Middle frontal gyrus (tissue), 1 donor: ENCODE measurements at regions not wholly inside any gene's neighbourhood (a gene's known extent, or its start where the extent isn't known, plus 50 kb on each side); places are given as distances from the start of the nearest gene placed in this dataset.
"Not testable (repeated sequence)": the region's sequence is repeated elsewhere in the genome, so short reads cannot be mapped to it uniquely, and the experiment has no call there.

Experiments used
- DNase-seq: peaks from one replicate; pipeline ENCODE4 v3.0.0-alpha.2; 2015; ENCODE audit warnings: low spot score; ENCODE audit errors: extremely low spot score

GRCh38 chr5:162956570-162956969 lies 480.8 kb upstream of the CCNG1 start:
- no peak for DNase-seq

DNA sequence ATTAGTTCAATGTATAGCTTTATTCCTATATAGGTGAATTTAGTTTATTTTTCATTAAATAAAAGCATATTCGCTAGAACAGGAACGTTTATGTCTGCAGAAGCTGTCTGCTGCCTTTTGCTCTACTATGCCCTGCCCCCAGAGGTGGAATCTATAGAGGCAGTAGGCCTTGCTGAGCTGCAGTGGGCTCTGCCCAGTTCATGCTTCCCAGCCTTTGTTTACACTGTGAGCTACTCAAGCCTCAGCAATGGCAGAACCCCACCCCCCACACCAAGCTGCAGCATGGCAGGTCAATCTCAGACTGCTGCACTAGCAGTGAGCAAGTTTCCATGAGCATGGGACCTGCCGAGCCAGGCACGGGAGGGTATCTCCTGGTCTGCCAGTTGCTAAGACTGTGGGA lies 473.3 kb upstream of the CCNG1 start:
- not testable (repeated sequence) for DNase-seq

- DNase-seq: no peak
Measured at GRCh38 chr5:162990063-162990462, 447.3 kb upstream of the CCNG1 start.

DNA sequence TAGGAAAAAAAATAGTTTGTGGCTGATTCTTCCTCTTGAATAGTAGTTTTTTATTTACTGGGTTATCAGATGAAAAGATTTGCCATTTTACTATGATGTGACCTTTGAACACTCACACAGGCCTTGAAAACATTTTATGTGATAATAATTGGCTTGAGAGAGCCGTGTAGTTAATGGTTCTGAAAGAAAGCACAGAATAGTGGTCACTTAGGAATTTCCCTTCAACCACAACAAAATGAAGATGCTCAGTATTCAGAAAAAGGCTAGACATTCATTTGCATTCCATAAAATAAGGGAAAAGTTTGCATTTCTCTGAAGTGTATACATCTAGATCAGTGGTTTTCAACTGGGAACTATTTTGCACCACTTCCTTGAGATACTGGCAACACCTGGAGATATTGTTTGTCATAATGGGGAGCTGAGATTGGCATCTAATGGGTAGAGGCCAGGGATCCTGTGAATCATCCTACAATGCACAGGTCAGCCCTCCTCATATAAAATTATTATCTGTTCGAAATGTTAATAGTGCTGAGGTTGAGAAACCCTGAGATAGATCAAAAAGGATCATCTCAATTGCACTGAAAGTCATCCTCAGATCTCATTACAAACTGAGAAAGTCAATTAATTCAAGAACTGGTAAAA lies 446.4 kb upstream of the CCNG1 start:
- DNase-seq: no peak

GRCh38 chr5:162995568-162995967 lies 441.8 kb upstream of the CCNG1 start:
- DNase-seq: no peak

DNA sequence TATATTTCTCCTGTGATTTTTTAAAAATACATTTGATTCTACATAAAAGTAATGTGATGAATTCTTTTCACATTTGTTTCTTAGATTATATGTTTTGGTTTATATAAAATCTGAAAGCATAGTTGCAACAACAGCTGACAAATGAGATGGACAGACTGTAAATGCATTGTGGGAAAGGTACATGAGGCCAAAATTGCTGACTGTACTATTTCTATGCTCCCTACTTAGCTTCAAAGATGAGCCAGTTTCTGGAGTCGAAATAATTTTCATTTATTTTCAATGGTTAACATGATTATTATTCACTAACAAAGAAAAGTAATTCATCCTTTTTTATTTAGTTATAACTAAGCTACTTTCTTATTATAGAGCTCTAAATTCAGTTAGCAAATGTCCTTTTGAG lies 441.3 kb upstream of the CCNG1 start:
- DNase-seq: no peak

DNA sequence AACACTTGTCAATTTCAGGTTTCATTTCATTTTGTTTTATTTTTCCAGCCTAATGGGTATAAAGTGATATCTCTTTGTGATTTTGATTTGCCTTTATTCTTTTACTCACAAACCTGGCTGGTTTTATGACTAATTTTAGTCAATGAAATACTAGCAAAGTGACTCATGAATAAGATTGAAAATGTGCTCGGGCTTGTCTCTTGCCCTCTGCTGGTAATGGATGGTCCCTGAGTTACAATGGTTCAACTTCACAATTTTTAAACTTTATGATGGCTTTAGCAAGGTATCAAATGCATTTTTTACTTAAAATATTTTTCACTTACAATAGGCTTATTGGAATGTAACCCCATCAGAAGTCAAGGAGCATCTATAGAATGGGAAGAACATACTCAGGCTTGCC lies 431.4 kb upstream of the CCNG1 start:
- DNase-seq: no peak

DNA sequence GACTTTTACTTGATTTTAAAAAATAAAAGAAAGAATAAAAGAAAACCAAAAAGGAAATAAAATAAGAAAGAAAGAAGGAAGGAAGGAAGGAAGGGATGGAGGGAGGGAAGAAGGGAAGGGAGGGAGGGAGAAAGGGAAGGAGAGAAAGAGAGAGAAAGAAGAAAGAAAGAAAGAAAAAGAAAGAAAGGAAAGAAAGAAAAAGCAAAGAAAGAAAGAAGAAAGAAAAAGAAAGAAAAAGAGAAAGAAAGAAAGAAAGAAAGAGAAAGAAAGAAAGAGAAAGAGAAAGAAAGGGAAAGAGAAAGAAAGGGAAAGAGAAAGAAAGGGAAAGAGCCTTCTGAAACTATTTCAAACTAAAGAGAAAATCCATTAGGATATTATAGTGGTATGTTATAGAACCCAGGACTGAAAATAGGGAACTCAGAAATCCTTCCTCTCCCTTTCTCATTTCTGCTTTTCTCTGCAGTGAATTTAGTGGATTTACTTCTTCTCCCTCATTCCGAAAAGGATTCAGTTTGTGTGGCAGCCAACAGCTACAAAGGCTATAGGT lies 414.7 kb upstream of the CCNG1 start:
- no peak for DNase-seq

DNA sequence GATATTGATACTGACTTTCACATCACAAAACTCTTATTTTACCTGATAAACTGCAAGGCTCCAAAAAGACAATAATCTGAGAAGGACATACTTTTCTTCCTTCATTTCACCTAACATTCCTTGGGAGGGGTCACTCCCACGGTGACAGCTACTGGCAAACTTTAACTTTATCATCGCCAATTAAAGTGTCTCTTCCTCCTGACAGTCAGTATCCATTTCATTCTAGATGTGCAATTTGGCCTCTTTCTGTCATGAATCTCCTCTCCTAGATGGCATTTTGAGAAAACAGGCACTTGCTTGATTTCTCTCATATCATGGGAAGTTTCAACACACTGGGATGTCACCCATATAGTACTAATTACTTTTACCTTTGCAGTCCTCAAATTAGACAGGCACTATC lies 413.5 kb upstream of the CCNG1 start:
- DNase-seq: no peak

GRCh38 chr5:163024936-163025335 lies 412.5 kb upstream of the CCNG1 start:
- DNase-seq: no peak

GRCh38 chr5:163033656-163034055 lies 403.7 kb upstream of the CCNG1 start:
- no peak for DNase-seq

DNA sequence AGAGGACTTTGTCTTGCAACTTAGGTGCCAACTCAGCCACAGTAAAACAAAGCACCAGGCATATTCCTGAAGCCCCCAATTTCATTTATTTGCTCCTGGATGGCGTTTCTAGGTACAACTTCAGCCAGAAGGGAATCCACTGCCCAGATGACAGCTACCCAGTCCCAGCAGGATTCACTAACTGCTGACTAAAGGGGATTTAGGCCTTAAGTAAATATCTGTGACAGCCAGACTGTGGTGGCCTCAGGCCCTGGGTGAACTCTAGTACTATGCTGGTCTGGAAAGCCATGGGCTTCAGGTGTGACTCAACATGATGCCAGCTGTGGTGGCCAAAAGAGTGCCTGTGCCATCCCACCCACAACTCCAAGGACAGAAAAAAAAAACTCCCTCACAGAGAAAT lies 396.1 kb upstream of the CCNG1 start:
- DNase-seq: no peak

DNA sequence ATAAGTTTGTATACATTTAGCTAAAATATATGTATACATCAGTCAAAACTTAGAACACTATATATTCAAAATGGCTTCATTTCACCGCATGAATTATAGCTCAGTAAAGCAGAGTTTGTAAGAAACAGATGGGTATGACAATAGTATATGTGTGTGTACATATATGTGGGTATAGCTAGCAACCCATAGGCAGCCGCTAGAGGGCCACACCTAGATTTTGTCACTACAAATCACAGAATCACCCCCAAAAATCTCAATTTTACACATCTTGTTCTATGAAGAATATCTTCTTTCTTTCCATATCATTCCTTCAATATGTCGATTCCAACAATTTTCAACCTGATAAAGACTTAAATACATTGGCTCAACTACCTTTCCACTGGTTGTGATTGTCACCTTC lies 357.8 kb upstream of the CCNG1 start:
- no peak for DNase-seq

DNA sequence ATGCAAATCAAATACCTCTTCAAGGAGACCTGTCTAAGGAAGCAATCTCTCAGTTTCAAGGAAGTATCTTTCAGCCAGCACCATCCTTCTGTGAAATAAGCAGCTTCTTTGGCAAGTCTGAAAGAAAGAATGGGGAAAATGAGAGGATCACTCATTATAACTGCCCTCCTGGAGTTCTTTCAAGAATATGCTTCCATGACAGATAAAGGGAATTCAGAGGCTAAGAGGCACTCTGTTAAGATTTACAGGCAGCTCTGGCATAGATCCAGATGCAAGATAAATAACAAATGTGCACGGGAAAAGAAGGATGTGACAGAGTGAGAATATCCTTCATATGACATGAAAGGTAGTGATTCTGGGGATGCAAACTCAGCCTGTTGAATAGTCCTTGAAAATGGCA lies 348.2 kb upstream of the CCNG1 start:
- DNase-seq: no peak

- no peak for DNase-seq
Measured at GRCh38 chr5:163089926-163090325, 347.5 kb upstream of the CCNG1 start.

GRCh38 chr5:163094492-163095180 lies 342.8 kb upstream of the CCNG1 start:
- no peak for DNase-seq

DNA sequence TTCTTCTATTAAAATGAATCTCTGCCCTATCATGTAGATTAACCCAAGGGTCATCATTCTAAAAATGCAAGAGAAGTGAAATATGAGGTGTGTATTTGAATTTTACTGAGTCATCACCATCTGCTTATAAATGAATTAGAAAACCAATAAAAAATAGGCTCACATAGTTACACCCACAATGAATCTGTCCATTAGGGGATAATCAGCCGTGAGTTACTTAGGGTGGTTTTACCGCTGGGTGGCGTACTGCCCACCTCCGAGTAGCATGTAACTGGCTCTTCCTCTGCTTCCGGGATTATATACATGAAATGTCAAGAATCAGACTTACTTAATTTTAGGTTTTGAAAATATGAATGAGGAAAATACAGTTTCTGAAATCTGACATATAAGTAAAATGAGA lies 332.9 kb upstream of the CCNG1 start:
- no peak for DNase-seq

DNA sequence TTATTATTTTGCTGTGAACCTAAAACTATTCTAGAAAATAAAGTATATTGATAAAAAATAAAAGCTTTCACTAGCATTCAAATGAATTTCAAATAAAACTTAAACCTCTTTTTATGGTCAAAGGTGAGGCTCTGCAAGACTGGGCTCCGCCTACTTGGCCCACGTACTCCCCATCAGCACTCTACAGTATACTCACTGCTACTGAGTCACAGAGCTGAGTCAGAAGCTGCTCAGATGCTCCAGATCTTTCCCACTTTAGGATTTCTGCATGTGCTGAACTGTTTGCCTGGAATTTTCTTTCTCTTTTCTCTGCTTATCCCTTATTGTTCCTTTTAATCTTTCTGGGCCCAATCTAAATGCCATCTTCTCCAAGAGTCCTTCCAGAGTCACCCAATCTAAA lies 331.9 kb upstream of the CCNG1 start:
- no peak for DNase-seq

DNA sequence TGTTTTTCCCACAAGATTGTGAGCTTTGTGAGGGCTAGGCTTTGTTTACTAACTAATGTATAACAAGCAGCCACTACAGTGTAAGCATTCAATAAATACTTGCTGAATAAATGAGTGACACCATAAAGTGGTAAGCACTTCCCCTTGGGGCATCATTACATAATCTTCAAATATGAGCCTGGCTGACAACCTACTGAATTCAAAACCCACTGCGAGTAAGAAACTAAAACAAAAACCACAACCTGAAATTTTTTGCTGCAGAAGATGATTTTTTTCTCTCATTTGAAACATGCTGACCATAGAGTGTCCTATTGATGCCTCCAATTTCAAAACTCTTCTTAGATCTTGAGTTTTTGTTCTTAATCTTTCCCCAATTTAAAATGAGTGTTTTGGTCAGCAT lies 331.3 kb upstream of the CCNG1 start:
- DNase-seq: no peak

DNA sequence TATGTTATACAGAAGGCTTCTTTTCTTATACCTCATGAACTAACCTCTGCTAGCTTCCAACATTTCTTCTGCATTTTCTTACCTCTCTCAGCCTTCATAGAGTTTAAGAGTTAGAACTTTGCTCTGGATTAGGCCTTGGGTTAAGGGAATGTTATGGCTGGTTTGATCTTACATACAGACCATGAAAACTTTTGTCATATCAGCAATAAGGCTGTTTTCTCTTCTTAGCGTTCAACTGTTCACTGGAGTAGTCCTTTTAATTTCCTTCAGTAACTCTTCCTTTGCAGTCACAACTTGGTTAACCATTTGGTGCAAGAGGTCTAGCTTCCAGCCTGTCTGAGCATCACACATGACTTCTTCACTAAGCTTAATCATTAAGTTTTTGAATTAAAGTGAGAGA lies 329.0 kb upstream of the CCNG1 start:
- no peak for DNase-seq

DNA sequence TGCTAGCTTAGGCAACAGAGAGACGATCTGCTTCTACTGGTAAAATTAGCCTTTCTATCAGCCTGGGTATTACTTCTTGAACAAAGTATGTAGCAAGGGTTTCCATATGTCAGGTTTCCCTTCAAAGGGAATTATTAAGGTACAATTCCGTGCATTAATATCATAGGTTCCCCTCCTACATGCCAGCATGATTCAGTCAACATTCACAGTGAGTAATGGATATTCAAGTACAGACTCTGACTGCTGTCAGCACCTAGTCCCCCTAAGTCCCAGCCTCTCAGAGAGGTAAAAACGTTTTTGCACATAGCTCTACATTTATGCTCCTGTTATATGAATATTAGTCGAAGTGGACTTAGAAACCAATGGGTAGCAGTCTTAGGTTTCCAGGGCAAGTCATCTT lies 322.4 kb upstream of the CCNG1 start:
- DNase-seq: no peak

GRCh38 chr5:163116618-163117017 lies 320.8 kb upstream of the CCNG1 start:
- not testable (repeated sequence) for DNase-seq

DNA sequence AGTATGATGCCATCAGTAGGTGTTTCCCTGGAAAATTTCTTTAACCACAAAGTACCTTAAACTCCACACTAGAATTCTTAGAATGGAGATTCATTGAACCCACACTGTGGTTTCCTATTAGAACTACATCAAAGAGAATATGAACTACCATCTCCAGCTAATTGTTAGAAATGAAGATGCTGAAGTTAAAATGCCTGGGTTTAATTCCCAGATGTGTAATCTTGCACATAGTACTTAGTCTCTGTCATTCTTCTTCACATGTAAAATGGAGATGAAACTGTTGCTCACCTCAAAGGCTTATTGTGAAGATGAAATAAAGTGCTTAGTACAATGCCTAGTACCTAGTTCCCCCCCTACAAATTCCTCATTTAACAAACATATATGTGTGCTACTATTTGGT lies 303.3 kb upstream of the CCNG1 start:
- DNase-seq: no peak
